ENCODE measurements at regions not wholly inside any gene's neighbourhood (a gene's known extent, or its start where the extent isn't known, plus 50 kb on each side); places are given as distances from the start of the nearest gene placed in this dataset.

GRCh38 chr18:73283032-73283431 is 415.2 kb upstream of the NETO1 start:
- no peak for ATAC-seq

GRCh38 chr18:73279498-73279897 is 411.7 kb upstream of the NETO1 start:
- no peak for ATAC-seq

- no peak for ATAC-seq
Measured at GRCh38 chr18:73274812-73275621, 407.2 kb upstream of the NETO1 start.

GRCh38 chr18:73270920-73271634 is 403.3 kb upstream of the NETO1 start:
- ATAC-seq: no peak

GRCh38 chr18:73264562-73264921 is 396.8 kb upstream of the NETO1 start:
- ATAC-seq: no peak

GRCh38 chr18:73261923-73262322 is 394.1 kb upstream of the NETO1 start:
- no peak for ATAC-seq

GRCh38 chr18:73261243-73261642 is 393.5 kb upstream of the NETO1 start:
- no peak for ATAC-seq

- no peak for ATAC-seq
Measured at GRCh38 chr18:73258375-73259087, 390.7 kb upstream of the NETO1 start.

- no peak for ATAC-seq
Measured at GRCh38 chr18:73254564-73254963, 386.8 kb upstream of the NETO1 start.

GRCh38 chr18:73249030-73249429 is 381.2 kb upstream of the NETO1 start:
- ATAC-seq: no peak

- no peak for ATAC-seq
Measured at GRCh38 chr18:73246763-73247162, 379.0 kb upstream of the NETO1 start.

GRCh38 chr18:73245345-73245744 is 377.6 kb upstream of the NETO1 start:
- ATAC-seq: no peak

- no peak for ATAC-seq
Measured at GRCh38 chr18:73244401-73244800, 376.6 kb upstream of the NETO1 start.

GRCh38 chr18:73240899-73241298 is 373.1 kb upstream of the NETO1 start:
- ATAC-seq: no peak

GRCh38 chr18:73235921-73236320 is 368.1 kb upstream of the NETO1 start:
- ATAC-seq: no peak

- ATAC-seq: peak; percentile 29
Measured at GRCh38 chr18:73235491-73235890, 367.7 kb upstream of the NETO1 start.

- ATAC-seq: no peak
Measured at GRCh38 chr18:73232933-73233332, 365.1 kb upstream of the NETO1 start.

- ATAC-seq: no peak
Measured at GRCh38 chr18:73220663-73221062, 352.9 kb upstream of the NETO1 start.

GRCh38 chr18:73218293-73218692 is 350.5 kb upstream of the NETO1 start:
- ATAC-seq: no peak

- ATAC-seq: no peak
Measured at GRCh38 chr18:73214970-73215369, 347.2 kb upstream of the NETO1 start.

GRCh38 chr18:73212442-73212841 is 344.7 kb upstream of the NETO1 start:
- no peak for ATAC-seq

GRCh38 chr18:73201940-73202339 is 334.2 kb upstream of the NETO1 start:
- ATAC-seq: no peak

- no peak for ATAC-seq
Measured at GRCh38 chr18:73199151-73199550, 331.4 kb upstream of the NETO1 start.

- ATAC-seq: no peak
Measured at GRCh38 chr18:73189718-73190117, 321.9 kb upstream of the NETO1 start.
